DOHH2 (cell line): ENCODE measurements at regions not wholly inside any gene's neighbourhood (a gene's known extent, or its start where the extent isn't known, plus 50 kb on each side); places are given as distances from the start of the nearest gene placed in this dataset.

Source experiments
- H3F3A ChIP-seq: fragments of 200-600 bp; sonication (generic), shearing (Covaris generic); 2 replicates; pipeline ENCODE4 v1.6.0; 2016; ENCODE audit warnings: antibody characterized with exemption, mild to moderate bottlenecking; ENCODE audit not compliant: control insufficient read depth, insufficient read depth
- H3K27ac ChIP-seq: fragments of 200-600 bp; sonication (generic); 2 replicates; pipeline ENCODE4 v1.5.1; 2014; ENCODE audit warnings: low read depth, mild to moderate bottlenecking, low read length, moderate library complexity
- H3K27me3 ChIP-seq: fragments of 200-600 bp; sonication (generic); 2 replicates; pipeline ENCODE4 v1.6.1; 2014; ENCODE audit warnings: mild to moderate bottlenecking, low read length, mixed read lengths; ENCODE audit not compliant: control insufficient read depth
- H3K36me3 ChIP-seq: fragments of 200-600 bp; sonication (generic); 2 replicates; pipeline ENCODE4 v1.6.1; 2014; ENCODE audit warnings: mild to moderate bottlenecking, low read length, moderate library complexity, mixed read lengths; ENCODE audit not compliant: control insufficient read depth
- H3K4me1 ChIP-seq: fragments of 200-600 bp; sonication (generic); 2 replicates; pipeline ENCODE4 v1.6.1; 2014; ENCODE audit warnings: mild to moderate bottlenecking, low read length, mixed read lengths; ENCODE audit not compliant: control insufficient read depth
- H3K4me2 ChIP-seq: fragments of 200-600 bp; sonication (generic); 2 replicates; pipeline ENCODE4 v1.6.0; 2014; ENCODE audit warnings: mild to moderate bottlenecking, low read length, moderate library complexity
- H3K4me3 ChIP-seq: fragments of 200-600 bp; sonication (generic); 2 replicates; pipeline ENCODE4 v1.5.1; 2014; ENCODE audit warnings: mild to moderate bottlenecking, low read length, mixed read lengths
- H3K79me2 ChIP-seq: fragments of 200-600 bp; sonication (generic); 2 replicates; pipeline ENCODE4 v1.6.1; 2014; ENCODE audit warnings: mild to moderate bottlenecking, low read length, mixed read lengths; ENCODE audit not compliant: control insufficient read depth
- H3K9me2 ChIP-seq: fragments of 200-600 bp; sonication (generic); replicated peaks from 2 replicates; pipeline ENCODE4 v1.6.1; 2014; ENCODE audit warnings: mild to moderate bottlenecking, low read length, mixed read lengths; ENCODE audit not compliant: control insufficient read depth
- H3K9me3 ChIP-seq: fragments of 200-600 bp; sonication (generic); 2 replicates; pipeline ENCODE4 v1.6.1; 2014; ENCODE audit warnings: antibody characterized with exemption, low read length, mixed read lengths; ENCODE audit not compliant: control insufficient read depth, insufficient read depth
- H4K20me1 ChIP-seq: fragments of 200-600 bp; sonication (generic); 2 replicates; pipeline ENCODE4 v1.6.0; 2014; ENCODE audit warnings: low read depth, mild to moderate bottlenecking, antibody characterized with exemption, low read length, moderate library complexity; ENCODE audit not compliant: control insufficient read depth, insufficient read depth
- CTCF ChIP-seq: fragments of 200-600 bp; sonication (generic); IDR thresholded peaks from one replicate; pipeline ENCODE4 v1.5.1; 2014; ENCODE audit warnings: antibody characterized with exemption, mild to moderate bottlenecking, low read depth, low read length; ENCODE audit not compliant: poor library complexity, severe bottlenecking
- EZH2phosphoT487 ChIP-seq: fragments of 200-600 bp; sonication (generic); IDR thresholded peaks from 2 replicates; pipeline ENCODE4 v1.6.1; 2017; ENCODE audit warnings: borderline replicate concordance, mild to moderate bottlenecking, antibody characterized with exemption, low read length, moderate library complexity, mixed read lengths

GRCh38 chr14:56394826-56395530, 184.6 kb upstream of the TMEM260 start:
- no peaks in the 10 kb centered on the region for H3F3A ChIP-seq
- H4K20me1 ChIP-seq, result no peaks in the 10 kb centered on the region
- no peaks in the 10 kb centered on the region for H3K36me3 ChIP-seq
- no peak for TF ChIP-seq EZH2phosphoT487
- no peak for TF ChIP-seq CTCF
- no peaks in the 10 kb centered on the region for H3K4me1 ChIP-seq
- H3K4me2 ChIP-seq, result no peak overlapping the region
- H3K4me3 ChIP-seq, result no peak overlapping the region
- H3K9me2 ChIP-seq, result no peaks in the 10 kb centered on the region
- H3K9me3 ChIP-seq, result no peaks in the 10 kb centered on the region
- H3K79me2 ChIP-seq, result no peaks in the 10 kb centered on the region
- no peak overlapping the region for H3K27ac ChIP-seq
- H3K27me3 ChIP-seq, result no peaks in the 10 kb centered on the region

DNA sequence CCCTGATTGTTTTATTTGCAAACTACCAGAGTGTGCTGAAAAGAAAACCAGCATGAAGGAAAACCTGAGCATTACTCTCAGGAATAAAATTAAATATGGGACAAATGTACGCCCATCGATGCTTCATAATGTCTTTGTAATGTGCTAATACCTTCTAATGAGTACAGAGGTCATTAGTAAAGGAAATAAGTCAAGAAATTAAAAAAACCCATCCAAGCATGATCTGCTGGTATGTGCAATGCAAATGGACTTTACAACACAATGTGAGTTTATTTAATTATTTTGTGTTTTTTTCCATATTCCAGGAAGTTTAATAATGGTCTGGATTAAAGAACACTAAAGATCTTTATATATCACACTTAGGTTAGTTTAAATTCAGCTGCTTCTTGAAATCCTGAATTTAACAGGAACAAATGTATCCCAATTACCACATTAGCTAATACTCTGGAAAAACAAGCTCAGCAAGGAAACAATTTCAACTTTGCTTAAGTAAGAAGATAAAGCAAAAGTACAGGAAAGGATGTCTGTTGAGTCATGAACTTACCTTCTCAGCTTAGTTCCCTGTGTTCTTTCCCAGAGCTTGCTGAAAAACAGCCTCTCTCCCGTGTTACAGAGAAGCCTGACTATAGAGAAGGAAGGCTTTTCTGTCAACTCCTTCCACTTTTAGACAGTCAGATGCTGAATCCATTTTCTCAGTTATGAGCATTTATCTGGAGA, 179.3 kb upstream of the TMEM260 start:
- H3K27me3 ChIP-seq, result no peaks in the 10 kb centered on the region
- H3K36me3 ChIP-seq, result no peaks in the 10 kb centered on the region
- no peak for TF ChIP-seq EZH2phosphoT487
- TF ChIP-seq CTCF, result no peak
- no peaks in the 10 kb centered on the region for H3K4me1 ChIP-seq
- no peak overlapping the region for H3K4me2 ChIP-seq
- no peak overlapping the region for H3K27ac ChIP-seq
- H3F3A ChIP-seq, result no peaks in the 10 kb centered on the region
- no peaks in the 10 kb centered on the region for H3K79me2 ChIP-seq
- no peaks in the 10 kb centered on the region for H4K20me1 ChIP-seq
- no peaks in the 10 kb centered on the region for H3K9me2 ChIP-seq
- no peaks in the 10 kb centered on the region for H3K9me3 ChIP-seq
- no peak overlapping the region for H3K4me3 ChIP-seq

- no peaks in the 10 kb centered on the region for H4K20me1 ChIP-seq
- TF ChIP-seq CTCF, result no peak
- no peak for TF ChIP-seq EZH2phosphoT487
- H3K9me3 ChIP-seq, result no peaks in the 10 kb centered on the region
- no peak overlapping the region for H3K4me3 ChIP-seq
- H3K4me1 ChIP-seq, result no peaks in the 10 kb centered on the region
- no peak overlapping the region for H3K4me2 ChIP-seq
- no peaks in the 10 kb centered on the region for H3K79me2 ChIP-seq
- H3F3A ChIP-seq, result no peaks in the 10 kb centered on the region
- H3K36me3 ChIP-seq, result no peaks in the 10 kb centered on the region
- no peaks in the 10 kb centered on the region for H3K27me3 ChIP-seq
- H3K9me2 ChIP-seq, result no peaks in the 10 kb centered on the region
- H3K27ac ChIP-seq, result no peak overlapping the region
Observed at GRCh38 chr14:56412468-56413434, 166.8 kb upstream of the TMEM260 start.
